ENCODE measurements at regions not wholly inside any gene's neighbourhood (a gene's known extent, or its start where the extent isn't known, plus 50 kb on each side); places are given as distances from the start of the nearest gene placed in this dataset.

GRCh38 chr13:80952158-80952557 is 611.2 kb upstream of the SPRY2 start:
- H3K79me1 ChIP-seq (ENCODE audit: low read depth in 1 of 2, low read length in 2 of 2), result no peaks in the 10 kb centered on the region
- no peak overlapping the region for H4K5ac ChIP-seq (ENCODE audit: low read depth, low read length)
- no peak overlapping the region for H3K14ac ChIP-seq (replicated peaks; ENCODE audit: low read depth, low read length)
- TF ChIP-seq POLR2A (IDR thresholded peaks at IDR 0.05; ENCODE audit: low read depth, low read length) (no peak), MXI1 (IDR thresholded peaks at IDR 0.05; ENCODE audit: borderline replicate concordance, low read depth, low read length) (no peak), MAZ (IDR thresholded peaks at IDR 0.05; ENCODE audit: borderline replicate concordance, low read depth, low read length) (no peak), BHLHE40 (IDR thresholded peaks at IDR 0.05; ENCODE audit: low read depth, low read length) (no peak), USF2 (IDR thresholded peaks at IDR 0.05; ENCODE audit: low read depth, low read length) (no peak), MAFK (IDR thresholded peaks at IDR 0.05; ENCODE audit: low read depth, low read length) (no peak), ELK1 (IDR thresholded peaks at IDR 0.05; ENCODE audit: borderline replicate concordance, low read depth, low read length) (no peak), RAD21 (IDR thresholded peaks at IDR 0.05; ENCODE audit: low read length) (no peak), NFE2L2 (IDR thresholded peaks at IDR 0.05; ENCODE audit: low read depth, low read length) (no peak), RFX5 (IDR thresholded peaks at IDR 0.05; ENCODE audit: low read depth, low read length) (no peak), RCOR1 (IDR thresholded peaks at IDR 0.05; ENCODE audit: insufficient replicate concordance, low read length) (no peak), CEBPB (IDR thresholded peaks at IDR 0.05; ENCODE audit: low read depth, low read length) (no peak), CTCF (conservative IDR thresholded peaks at IDR 0.05; ENCODE audit: low read depth, low read length) (no peak), SMC3 (IDR thresholded peaks at IDR 0.05; ENCODE audit: low read depth, low read length) (no peak), FOS (IDR thresholded peaks at IDR 0.05; ENCODE audit: low read depth, low read length) (no peak)
- no peak overlapping the region for H2BK5ac ChIP-seq (ENCODE audit: low read depth, low read length, poor library complexity, severe bottlenecking)
- H2BK15ac ChIP-seq (ENCODE audit: low read depth, low read length), result no peak overlapping the region
- no peaks in the 10 kb centered on the region for H3K4me1 ChIP-seq (ENCODE audit: control insufficient read depth, insufficient read depth, low read length)
- H3K27me3 ChIP-seq (ENCODE audit: control insufficient read depth, insufficient read depth, low read length), result no peaks in the 10 kb centered on the region
- no peak overlapping the region for H2AFZ ChIP-seq (replicated peaks; ENCODE audit: low read length, poor library complexity)
- BruUV-seq (replicated peaks), result no TSS peak
- no peak overlapping the region for H3K4me3 ChIP-seq (ENCODE audit: insufficient read depth, low read depth, low read length)
- DNase-seq (no peak), ATAC-seq (ENCODE audit: low read depth) (no peak)
- dilution Hi-C loops (cut with HindIII; ENCODE audit: low sequenced_read_pairs, unreplicated experiment), result no loop called here
- H2BK20ac ChIP-seq (ENCODE audit: low read depth, low read length), result no peak overlapping the region
- H2AK9ac ChIP-seq (replicated peaks; ENCODE audit: low read depth, low read length, poor library complexity), result no peak overlapping the region
- H3K9me1 ChIP-seq (ENCODE audit: insufficient read depth, low read length), result no peaks in the 10 kb centered on the region
- no peak overlapping the region for H4K8ac ChIP-seq (ENCODE audit: low read depth in 2 of 2, low read length in 2 of 2)
- H3K23ac ChIP-seq (ENCODE audit: low read depth, low read length), result no peak overlapping the region
- no peaks in the 10 kb centered on the region for H4K20me1 ChIP-seq (ENCODE audit: insufficient read depth, low read length)
- H3K18ac ChIP-seq (ENCODE audit: low read depth, low read length), result no peak overlapping the region
- intact Hi-C loops (cut with micrococcal nuclease), result no loop called here
- H3K4ac ChIP-seq (ENCODE audit: low read depth, low read length), result no peak overlapping the region
- no peak overlapping the region for H4K91ac ChIP-seq (ENCODE audit: insufficient read depth, low read depth, low read length)
- no peak overlapping the region for H3K4me2 ChIP-seq (ENCODE audit: low read depth, low read length)
- no CpG with 5 or more reads among the region's 2 CpGs for WGBS, 2 experiments (ENCODE audit: extremely low coverage in 2 of 2, insufficient read length in 1 of 2)
- no peak overlapping the region for H3K56ac ChIP-seq (ENCODE audit: extremely low read depth, insufficient read depth, low read length)
- CTCF ChIA-PET, result no interaction called here
- no peak overlapping the region for H3K9ac ChIP-seq (ENCODE audit: low read depth, low read length)
- H2AK5ac ChIP-seq (ENCODE audit: low read depth, low read length), result no peak overlapping the region
- no peaks in the 10 kb centered on the region for H3K36me3 ChIP-seq (ENCODE audit: control insufficient read depth, insufficient read depth, low read length)
- H3K9me3 ChIP-seq (ENCODE audit: control insufficient read depth, insufficient read depth, low read length), result no peaks in the 10 kb centered on the region
- H2BK120ac ChIP-seq (ENCODE audit: low read depth, low read length), result no peak overlapping the region
- POLR2A ChIA-PET (ENCODE audit: unreplicated experiment), result no interaction called here
- H3K27ac ChIP-seq (ENCODE audit: insufficient read depth, low read length), result no peak overlapping the region
- in situ Hi-C loops (cut with MboI; ENCODE audit: low sequenced_read_pairs), result no loop called here

Measured in IMR-90 (cell line).